ENCODE measurements at regions not wholly inside any gene's neighbourhood (a gene's known extent, or its start where the extent isn't known, plus 50 kb on each side); places are given as distances from the start of the nearest gene placed in this dataset.
A peak's percentile ranks its signal among the peaks of the same experiment; 100 is the strongest.

GRCh38 chr5:144566747-144567420 lies 396.2 kb downstream of the KCTD16 start:
- no peaks in the 10 kb centered on the region for H4K20me1 ChIP-seq (ENCODE audit: insufficient read depth, low read length)
- H2AFZ ChIP-seq (replicated peaks; ENCODE audit: low read length, poor library complexity): peak overlapping the region; percentile 84
- H3K56ac ChIP-seq (ENCODE audit: extremely low read depth, insufficient read depth, low read length): peak overlapping the region; percentile 18; the same call in 1 of the 2 replicates
- in situ Hi-C loops (cut with MboI; ENCODE audit: low sequenced_read_pairs) (no loop called here), intact Hi-C loops (cut with micrococcal nuclease) (no loop called here), dilution Hi-C loops (cut with HindIII; ENCODE audit: low sequenced_read_pairs, unreplicated experiment) (no loop called here)
- peak overlapping the region; percentile 35; the same call in 1 of the 2 replicates for H4K91ac ChIP-seq (ENCODE audit: insufficient read depth, low read depth, low read length)
- H2BK5ac ChIP-seq (ENCODE audit: low read depth, low read length, poor library complexity, severe bottlenecking): peak overlapping the region; percentile 90
- peak overlapping the region; percentile 57; the same call in 1 of the 2 replicates for H3K27ac ChIP-seq (ENCODE audit: insufficient read depth, low read length)
- no peak overlapping the region for H3K9ac ChIP-seq (ENCODE audit: low read depth, low read length)
- no peaks in the 10 kb centered on the region for H3K9me3 ChIP-seq (ENCODE audit: control insufficient read depth, insufficient read depth, low read length)
- H3K14ac ChIP-seq (replicated peaks; ENCODE audit: low read depth, low read length): peak overlapping the region; percentile 40; the same call in 1 of the 2 replicates
- H2BK120ac ChIP-seq (ENCODE audit: low read depth, low read length): peak overlapping the region; percentile 95
- no peaks in the 10 kb centered on the region for H3K9me1 ChIP-seq (ENCODE audit: insufficient read depth, low read length)
- peak overlapping the region; percentile 59; the same call in 1 of the 3 replicates for H2BK15ac ChIP-seq (ENCODE audit: low read depth, low read length)
- H3K27me3 ChIP-seq (ENCODE audit: control insufficient read depth, insufficient read depth, low read length): no peaks in the 10 kb centered on the region
- no peaks in the 10 kb centered on the region for H3K36me3 ChIP-seq (ENCODE audit: control insufficient read depth, insufficient read depth, low read length)
- peak overlapping the region; percentile 71 for H3K4ac ChIP-seq (ENCODE audit: low read depth, low read length)
- peak; percentile 76 for DNase-seq
- TF ChIP-seq MAFK (IDR thresholded peaks at IDR 0.05; ENCODE audit: low read depth, low read length): no peak
- no peak for TF ChIP-seq POLR2A (IDR thresholded peaks at IDR 0.05; ENCODE audit: low read depth, low read length)
- 0 out of 2 replicates have a peak, but pooled peaks have one; percentile 17 for TF ChIP-seq BHLHE40 (IDR thresholded peaks at IDR 0.05; ENCODE audit: low read depth, low read length)
- no peak for TF ChIP-seq RFX5 (IDR thresholded peaks at IDR 0.05; ENCODE audit: low read depth, low read length)
- TF ChIP-seq FOS (IDR thresholded peaks at IDR 0.05; ENCODE audit: low read depth, low read length): peak; percentile 43; the same call in 1 of the 2 replicates
- TF ChIP-seq NFE2L2 (IDR thresholded peaks at IDR 0.05; ENCODE audit: low read depth, low read length): no peak
- TF ChIP-seq USF2 (IDR thresholded peaks at IDR 0.05; ENCODE audit: low read depth, low read length): no peak
- no peak for TF ChIP-seq CHD1 (IDR thresholded peaks at IDR 0.05; ENCODE audit: low read depth, low read length)
- no peak for TF ChIP-seq RAD21 (IDR thresholded peaks at IDR 0.05; ENCODE audit: low read length)
- TF ChIP-seq RCOR1 (IDR thresholded peaks at IDR 0.05; ENCODE audit: insufficient replicate concordance, low read length): peak; percentile 24
- TF ChIP-seq MAZ (IDR thresholded peaks at IDR 0.05; ENCODE audit: borderline replicate concordance, low read depth, low read length): no peak
- TF ChIP-seq, protein P1, sequence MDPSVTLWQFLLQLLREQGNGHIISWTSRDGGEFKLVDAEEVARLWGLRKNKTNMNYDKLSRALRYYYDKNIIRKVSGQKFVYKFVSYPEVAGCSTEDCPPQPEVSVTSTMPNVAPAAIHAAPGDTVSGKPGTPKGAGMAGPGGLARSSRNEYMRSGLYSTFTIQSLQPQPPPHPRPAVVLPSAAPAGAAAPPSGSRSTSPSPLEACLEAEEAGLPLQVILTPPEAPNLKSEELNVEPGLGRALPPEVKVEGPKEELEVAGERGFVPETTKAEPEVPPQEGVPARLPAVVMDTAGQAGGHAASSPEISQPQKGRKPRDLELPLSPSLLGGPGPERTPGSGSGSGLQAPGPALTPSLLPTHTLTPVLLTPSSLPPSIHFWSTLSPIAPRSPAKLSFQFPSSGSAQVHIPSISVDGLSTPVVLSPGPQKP (IDR thresholded peaks at IDR 0.05; ENCODE audit: borderline replicate concordance, low read depth, low read length): no peak
- TF ChIP-seq SMC3 (IDR thresholded peaks at IDR 0.05; ENCODE audit: low read depth, low read length): no peak
- no peak for TF ChIP-seq CEBPB (IDR thresholded peaks at IDR 0.05; ENCODE audit: low read depth, low read length)
- H3K18ac ChIP-seq (ENCODE audit: low read depth, low read length): peak overlapping the region; percentile 91
- CTCF ChIA-PET: interaction anchor here (0.5 to 1.0 kb wide), 3 partner anchors 99 to 1546 kb away, joined by 3 read pairs; no protein-coding TSS in a partner anchor
- POLR2A ChIA-PET (ENCODE audit: unreplicated experiment): no interaction called here
- no CpG with 5 or more reads among the region's 3 CpGs for WGBS, 2 experiments (ENCODE audit: extremely low coverage in 2 of 2, insufficient read length in 1 of 2)
- no TSS peak for BruUV-seq (replicated peaks)
- peaks cover 4% of the 10 kb centered on the region for H3K4me1 ChIP-seq (ENCODE audit: control insufficient read depth, insufficient read depth, low read length)
- no peaks in the 10 kb centered on the region for H3K79me1 ChIP-seq (ENCODE audit: low read depth in 1 of 2, low read length in 2 of 2)
- peak overlapping the region in 1 of 2 experiments; percentile 50; a peak in 2 of 4 replicates for H4K8ac ChIP-seq (ENCODE audit: low read depth in 2 of 2, low read length in 2 of 2)
- peak overlapping the region; percentile 67; the same call in 1 of the 2 replicates for H4K5ac ChIP-seq (ENCODE audit: low read depth, low read length)
- H2AK9ac ChIP-seq (replicated peaks; ENCODE audit: low read depth, low read length, poor library complexity): no peak overlapping the region
- no peak overlapping the region for H3K4me3 ChIP-seq (ENCODE audit: insufficient read depth, low read depth, low read length)
- H2AK5ac ChIP-seq (ENCODE audit: low read depth, low read length): no peak overlapping the region
- ATAC-seq (ENCODE audit: low read depth): peak; percentile 95
- peak overlapping the region; percentile 72 for H3K23ac ChIP-seq (ENCODE audit: low read depth, low read length)
- peak overlapping the region; percentile 83 for H2BK20ac ChIP-seq (ENCODE audit: low read depth, low read length)
- H3K4me2 ChIP-seq (ENCODE audit: low read depth, low read length): peak overlapping the region; percentile 82

All from IMR-90 (cell line).